Caki2 (cell line): ENCODE measurements at regions not wholly inside any gene's neighbourhood (a gene's known extent, or its start where the extent isn't known, plus 50 kb on each side); places are given as distances from the start of the nearest gene placed in this dataset.
"Not testable (repeated sequence)": the region's sequence is repeated elsewhere in the genome, so short reads cannot be mapped to it uniquely, and the experiment has no call there.

Experiments used
- DNase-seq: peaks from one replicate; pipeline ENCODE4 v3.0.0-alpha.2; 2015; ENCODE audit warnings: low read depth
- in situ Hi-C: cut with HindIII; loops from 2 replicates; pipeline ENCODE4 v1.10.0; 2016; ENCODE audit warnings: low sequenced_read_pairs, low pct_unique_long_range_greater_than_20kb, mixed read lengths

DNA sequence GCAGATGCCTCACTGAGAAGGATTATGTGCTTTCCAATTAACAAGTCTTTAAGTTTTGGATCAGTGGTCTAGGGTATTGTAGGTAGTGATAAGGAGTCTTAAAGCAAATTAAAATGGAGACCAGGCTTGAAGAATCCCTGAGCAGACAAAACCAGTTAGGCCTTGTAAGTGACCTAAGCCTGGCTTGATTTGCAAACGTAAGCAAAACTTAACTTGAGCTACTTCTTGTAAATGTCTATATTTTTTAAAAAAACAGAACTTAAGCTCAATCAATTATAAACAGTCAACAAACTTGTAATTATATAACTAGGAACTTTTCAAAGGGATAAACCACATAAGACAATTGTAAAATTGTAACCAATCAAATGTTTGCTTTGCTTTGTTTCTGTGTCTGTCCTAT is 72.7 kb upstream of the NALF2 start:
- no peak for DNase-seq
- in situ Hi-C loops, result no loop called here

DNA sequence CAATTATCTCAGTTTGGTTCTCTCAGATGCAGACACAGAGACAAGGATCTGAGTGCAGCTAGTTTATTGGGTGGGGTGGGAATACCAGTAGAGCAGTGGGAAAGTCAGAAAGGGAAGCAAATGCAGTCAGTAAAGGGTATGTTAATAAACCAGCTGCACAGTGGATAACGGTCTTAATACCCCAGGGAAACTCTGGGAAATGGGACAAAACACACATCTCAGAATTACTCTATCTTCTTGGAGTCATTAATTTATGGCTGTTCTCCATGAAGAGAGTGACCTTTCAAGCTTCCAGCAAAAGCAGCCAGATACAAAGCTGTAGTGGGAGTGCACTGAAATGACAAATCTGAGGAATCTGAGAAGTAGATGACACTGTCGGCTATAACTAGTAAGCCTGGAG is 73.3 kb upstream of the NALF2 start:
- in situ Hi-C loops, result no loop called here
- no peak for DNase-seq

DNA sequence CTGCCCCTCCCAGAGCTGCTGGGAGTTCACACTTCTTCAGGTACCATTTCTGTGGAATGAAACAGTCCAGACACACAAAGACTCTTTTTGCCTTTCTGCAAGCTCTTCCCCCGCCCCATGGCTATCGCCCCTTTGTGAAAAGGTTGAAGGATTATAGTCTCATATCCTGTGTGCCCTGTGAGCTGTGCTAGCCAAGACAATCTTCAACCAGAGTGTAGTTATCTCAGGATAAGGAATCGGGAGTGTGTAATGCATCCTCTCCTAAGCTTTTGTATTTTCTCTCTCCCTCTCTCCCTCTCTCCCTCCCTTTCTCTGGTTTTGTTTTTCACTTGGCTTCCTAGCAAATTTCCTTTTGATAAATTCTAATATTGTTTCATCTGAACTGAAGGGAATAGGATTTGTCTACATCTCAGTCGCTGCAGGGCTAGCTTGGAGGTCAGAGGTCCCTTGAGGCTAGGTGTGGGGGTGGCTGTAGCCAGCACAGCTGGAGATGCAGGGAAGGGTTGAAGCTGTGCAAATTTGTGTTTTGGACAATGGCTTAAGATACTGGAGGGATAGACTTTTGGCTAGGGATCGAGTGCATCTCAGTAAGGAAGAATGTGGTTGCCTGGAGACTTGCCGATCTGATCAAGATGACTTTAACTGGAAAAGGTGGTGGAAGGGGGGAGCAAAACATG is 74.6 kb upstream of the NALF2 start:
- in situ Hi-C loops, result no loop called here
- no peak for DNase-seq

DNA sequence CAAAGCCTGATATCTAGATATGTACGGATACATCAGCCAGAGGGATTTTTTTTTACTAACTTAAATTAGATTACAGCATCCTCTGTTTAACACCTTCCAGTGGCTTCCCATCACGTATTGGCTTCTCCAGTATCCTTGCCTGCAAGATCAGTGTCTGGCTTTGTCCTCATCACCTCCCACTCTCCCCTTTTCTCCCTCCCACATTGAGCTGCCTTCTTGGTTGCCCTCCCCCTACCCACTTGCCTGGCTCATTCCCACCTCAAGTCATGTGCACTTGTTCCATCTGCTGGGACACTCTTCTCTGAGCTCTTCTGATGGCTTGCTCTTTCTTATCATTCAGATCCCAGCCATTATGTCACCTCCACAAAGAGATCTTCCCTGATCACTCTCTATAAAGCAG is 75.9 kb upstream of the NALF2 start:
- in situ Hi-C loops, result no loop called here
- DNase-seq, result no peak

DNA sequence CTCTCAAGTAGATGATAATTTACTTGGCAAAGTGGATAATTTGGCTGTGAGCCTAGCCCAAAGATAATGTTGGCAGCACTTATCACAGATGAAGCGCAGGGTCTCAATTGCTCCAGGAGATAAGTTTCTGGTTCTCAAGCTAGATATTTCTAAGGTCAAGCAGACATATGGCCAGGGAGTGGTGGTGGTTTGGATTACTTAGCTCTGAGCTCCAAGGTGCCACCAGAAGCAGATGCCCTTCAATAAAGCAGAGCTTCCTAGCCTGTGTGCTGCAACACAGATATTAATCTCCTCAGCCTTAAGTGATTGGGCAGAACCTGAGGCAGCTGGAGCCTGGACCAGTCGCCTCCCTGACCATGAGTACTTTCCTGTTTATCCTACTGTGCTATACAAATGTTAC is 79.2 kb upstream of the NALF2 start:
- in situ Hi-C loops, result no loop called here
- DNase-seq, result no peak

DNA sequence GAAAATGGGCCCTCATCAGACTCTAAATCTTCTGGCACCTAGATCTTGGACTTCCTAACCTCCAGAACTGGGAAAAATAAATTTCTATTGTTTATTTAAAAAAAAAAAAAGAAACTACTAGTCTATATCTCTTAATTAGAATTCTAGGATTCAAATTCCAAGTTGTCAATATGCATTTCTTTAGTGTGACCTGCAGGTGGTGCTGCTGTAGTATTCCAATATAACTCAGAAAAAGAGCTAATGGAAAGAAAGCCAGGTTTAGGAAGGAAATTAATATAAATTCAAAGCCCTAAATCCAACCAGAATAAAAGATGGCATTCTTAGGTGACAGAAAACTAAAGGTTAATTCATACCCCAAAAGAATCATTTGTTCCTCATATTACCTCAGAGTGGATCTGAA is 80.0 kb upstream of the NALF2 start:
- DNase-seq, result no peak

DNA sequence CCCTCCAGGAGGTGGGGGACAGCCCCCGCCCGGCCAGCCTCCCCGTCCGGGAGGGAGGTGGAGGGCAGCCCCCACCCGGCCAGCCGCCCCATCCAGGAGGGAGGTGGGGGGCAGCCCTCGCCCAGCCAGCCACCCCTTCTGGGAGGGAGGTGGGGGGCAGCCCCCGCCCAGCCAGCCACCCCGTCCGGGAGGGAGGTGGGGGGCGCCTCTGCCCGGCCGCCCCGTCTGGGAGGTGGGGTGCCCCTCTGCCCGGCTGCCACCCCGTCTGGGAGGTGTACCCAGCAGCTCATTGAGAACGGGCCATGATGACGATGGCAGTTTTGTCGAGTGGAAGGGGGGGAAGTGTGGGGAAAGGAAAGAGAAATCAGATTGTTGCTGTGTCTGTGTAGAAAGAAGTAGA is 81.9 kb upstream of the NALF2 start:
- DNase-seq, in situ Hi-C loops: not testable (repeated sequence)

More for the DNA sequence above, 80.0 kb upstream of the NALF2 start:
- in situ Hi-C loops, result no loop called here

DNA sequence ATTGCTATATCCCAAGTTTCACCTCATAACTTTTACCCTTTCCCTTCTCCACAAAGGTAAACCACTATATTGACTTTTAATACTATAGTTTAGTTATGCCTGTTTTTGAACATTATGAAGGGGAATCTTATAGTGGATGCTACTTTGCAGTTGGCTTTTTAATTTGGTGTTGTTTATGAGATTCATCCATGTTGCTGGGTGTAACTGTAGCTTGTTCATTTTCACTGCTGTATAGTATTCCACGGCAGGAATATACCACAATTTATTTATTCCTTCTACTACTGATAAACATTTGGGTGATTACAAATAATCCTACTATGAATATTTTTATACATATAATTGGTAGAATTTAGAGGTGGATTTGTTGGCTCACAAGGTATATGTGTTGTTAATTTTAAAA is 88.4 kb upstream of the NALF2 start:
- in situ Hi-C loops, result no loop called here
- DNase-seq, result no peak

DNA sequence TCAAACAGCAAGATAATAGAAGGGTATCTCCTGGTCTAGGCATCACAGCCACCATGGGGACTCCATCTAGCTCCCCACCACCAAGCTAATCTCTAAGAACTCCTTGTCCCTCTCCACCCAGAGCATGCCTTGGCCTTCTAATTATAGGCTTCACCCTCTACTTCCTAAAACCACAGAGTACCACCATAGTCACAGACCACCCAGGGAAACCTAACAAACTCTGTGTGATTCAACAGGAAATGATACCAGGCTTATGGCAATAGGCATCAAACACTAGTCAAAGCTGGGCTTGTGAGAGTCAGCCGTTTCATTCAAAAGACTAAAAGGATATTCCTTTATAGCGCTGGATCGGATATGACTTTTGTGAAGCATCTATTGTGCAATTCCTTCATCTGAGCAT is 91.5 kb upstream of the NALF2 start:
- no peak for DNase-seq
- in situ Hi-C loops, result no loop called here

DNA sequence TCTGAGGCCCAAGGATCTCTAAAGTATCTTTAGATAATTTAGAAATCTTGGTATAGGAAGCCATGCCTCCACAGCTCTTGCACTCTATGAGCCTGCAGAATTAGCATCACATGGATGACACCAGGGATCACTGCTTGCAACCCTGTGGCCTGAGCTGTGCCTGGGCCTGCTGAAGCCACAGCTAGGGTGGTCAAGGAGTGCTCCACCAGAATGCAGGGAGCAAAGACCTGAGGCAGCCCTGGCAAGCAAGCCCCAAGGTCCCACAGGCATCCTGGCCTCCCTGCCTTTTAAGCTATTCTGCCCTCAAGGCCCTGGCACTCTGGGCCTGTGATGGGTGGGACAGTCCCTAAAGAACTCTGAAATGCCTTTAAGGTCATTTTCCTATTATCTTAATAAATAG is 105.2 kb upstream of the NALF2 start:
- no peak for DNase-seq
- in situ Hi-C loops, result no loop called here

DNA sequence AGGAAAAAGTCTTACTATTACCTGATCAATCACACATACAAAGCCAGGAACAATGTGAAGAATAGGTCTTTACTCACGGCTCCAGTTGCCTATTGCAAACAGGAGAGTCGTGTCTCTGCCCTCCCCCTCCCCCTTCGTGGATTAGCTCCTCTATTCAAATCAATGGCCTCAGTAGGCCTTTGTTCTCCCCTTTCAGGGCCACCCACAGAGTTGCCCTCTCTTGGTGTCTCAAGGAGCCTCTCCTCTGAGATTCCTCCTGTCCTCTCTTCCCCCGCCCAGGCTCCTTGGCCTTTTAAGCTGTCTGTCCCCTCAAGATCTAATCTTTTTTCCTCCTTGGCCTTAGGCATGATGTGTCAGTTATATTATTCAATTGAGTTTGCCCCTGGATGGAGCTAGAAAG is 107.2 kb upstream of the NALF2 start:
- in situ Hi-C loops, result no loop called here
- DNase-seq, result no peak

DNA sequence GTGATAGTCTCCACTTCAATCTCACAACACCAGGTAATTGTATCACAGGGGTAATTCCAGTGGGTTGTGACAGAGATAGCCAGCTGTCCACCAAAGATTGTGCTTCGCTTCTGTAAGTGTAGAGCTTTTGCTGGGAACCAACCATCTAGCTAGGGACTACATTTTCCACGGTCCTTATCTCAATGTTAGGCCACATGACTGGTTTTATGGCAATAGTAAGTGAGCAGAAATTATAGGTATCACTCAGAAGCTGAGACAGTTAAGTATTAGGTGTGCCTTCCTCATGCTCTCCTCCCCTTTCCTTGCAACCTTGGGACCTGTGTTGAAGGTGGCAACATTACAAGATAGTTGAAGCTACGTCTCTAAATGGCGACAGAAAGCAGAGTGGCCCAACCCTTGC is 108.8 kb upstream of the NALF2 start:
- no peak for DNase-seq
- in situ Hi-C loops, result no loop called here

DNA sequence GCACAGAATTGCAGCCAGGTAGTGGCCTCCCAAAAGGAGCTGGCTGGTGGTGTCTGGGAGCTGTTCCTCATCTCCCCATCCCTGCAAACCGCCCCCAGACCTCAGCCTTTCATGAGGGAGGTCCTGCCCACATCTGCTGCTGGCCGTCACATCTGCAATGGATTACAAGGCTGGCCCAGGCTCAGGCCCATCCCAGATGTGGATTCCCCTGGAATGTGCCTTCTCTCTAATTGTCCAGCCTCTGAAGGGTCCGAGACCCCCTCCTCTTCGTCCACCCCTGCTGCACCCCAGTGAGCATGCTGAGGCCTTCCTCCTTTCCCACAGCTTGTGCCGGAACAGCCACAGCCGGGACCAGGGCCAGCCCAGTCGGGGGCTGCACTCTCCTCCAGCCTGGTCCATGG is 115.0 kb upstream of the NALF2 start:
- DNase-seq, result no peak
- in situ Hi-C loops, result no loop called here

DNA sequence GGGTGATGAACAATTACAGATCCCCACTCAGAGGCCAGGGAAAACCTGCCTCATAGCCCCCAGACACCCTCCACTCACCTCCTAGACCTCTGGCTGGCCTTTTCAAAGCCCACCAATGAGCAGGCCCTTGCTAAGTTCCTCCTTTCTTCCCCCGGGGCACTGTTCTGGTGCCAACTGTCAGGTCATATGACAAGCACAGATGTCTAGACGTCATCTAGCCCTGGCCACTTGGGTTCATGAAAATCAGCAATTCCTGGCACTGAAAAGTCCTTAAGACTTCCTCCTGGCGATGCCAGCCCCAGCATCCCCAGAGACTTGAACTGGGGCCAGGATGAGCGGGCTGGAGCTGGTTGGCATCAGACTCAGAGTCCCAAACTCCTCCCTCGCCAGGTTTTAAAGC is 115.6 kb upstream of the NALF2 start:
- in situ Hi-C loops, result no loop called here

DNA sequence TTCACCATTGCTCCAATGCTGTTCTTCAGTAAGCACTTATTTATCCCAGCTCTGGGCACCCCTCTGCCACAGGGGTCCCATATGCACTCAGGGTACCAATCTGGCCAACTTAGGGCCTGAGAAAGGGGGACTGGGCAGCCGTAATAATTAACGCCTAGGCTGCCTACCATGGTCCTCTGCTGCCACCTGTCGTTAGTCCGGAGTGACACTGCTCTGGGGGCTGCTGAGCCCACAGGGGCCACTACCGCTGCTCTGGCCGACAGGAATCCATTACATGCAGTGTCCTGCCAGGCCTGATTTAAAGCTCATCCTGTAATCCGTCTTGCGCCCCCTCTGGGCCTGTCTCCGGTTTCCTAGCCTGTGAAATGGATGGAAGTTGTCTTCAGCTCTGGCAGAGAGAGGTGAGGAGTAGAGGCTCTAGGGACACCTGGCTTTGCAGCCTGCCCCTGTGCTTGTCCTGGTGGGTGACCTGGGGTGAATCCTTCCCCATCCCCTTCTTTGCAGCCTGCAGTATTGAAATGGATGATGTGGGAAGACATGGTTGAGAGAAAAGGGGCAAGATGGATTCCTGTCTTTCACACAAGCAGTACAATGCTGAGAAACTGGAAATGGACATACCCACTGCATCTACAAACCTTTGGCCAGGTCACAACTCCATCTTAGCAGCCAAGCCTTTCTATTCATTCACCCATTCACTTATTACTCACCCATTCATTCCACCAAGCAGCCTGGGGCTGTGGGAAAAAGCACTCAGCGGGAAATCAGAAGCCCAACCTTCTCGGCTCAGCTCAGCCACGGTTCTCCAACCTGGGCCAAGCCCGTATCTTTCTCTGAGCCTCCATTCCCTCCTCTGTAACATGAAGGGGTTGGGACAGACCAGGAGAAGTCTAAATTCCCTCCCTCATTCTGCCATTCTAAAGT is 116.3 kb upstream of the NALF2 start:
- in situ Hi-C loops, result no loop called here
- peak; percentile 10 for DNase-seq

More for the DNA sequence above, 115.6 kb upstream of the NALF2 start:
- DNase-seq, result no peak

DNA sequence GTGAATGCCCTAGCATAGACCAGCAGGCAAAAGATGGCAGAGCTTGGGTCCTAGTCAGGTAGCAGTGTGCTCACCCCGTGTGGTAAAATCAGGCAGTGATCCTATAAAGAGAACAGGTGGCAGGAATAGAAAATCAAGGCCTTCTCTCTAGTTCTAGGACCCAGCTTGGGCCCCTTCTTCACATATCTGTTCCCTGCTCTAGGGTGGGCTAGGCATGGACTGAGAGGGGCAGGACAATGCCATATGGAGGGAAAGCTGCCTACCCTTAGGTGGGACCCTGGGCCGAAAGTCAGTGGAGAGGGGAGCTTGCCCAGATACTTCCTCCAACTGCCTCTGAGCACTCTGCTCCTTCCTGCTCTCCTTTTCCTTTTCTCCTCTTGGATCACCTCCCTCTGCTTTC is 117.4 kb upstream of the NALF2 start:
- no peak for DNase-seq
- in situ Hi-C loops, result no loop called here

DNA sequence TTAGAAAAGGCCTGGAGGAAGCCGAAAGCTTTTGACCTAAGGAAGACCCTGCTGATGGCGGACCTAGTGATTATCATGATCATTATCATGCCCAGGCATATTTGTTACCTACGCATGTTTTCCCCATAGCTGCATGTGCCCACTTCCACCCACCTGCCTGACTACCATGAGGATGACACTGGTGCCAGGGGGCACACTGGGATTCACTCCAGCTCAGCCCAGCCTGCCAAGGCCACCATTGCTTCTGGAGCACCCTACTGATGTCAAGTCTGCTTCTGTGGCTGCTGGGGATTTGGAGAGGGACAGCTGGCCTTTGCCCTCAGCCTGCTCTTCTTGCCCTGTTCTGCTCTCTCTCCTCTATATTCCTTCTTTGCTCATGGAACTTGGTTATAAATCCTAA is 124.7 kb upstream of the NALF2 start:
- in situ Hi-C loops, result no loop called here
- no peak for DNase-seq

DNA sequence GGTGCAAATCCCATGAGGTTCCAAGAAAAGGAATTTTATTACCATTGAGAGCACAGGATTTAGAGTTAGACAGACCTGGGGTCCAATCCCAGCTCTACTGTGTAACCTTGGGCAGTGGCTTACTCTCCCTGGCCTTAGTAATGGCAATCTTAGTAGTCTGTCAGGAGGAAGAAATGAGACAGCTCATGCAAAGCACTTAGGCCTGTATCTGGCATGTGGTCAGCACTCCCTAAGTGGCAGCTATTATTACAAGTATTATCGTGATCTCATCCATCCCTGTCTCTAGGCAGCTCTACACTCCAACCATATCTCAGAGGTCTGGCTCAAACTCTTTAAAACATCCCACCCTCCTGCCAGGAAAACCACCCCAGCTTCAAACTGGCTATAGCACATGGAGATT is 129.6 kb upstream of the NALF2 start:
- in situ Hi-C loops, result no loop called here
- no peak for DNase-seq

DNA sequence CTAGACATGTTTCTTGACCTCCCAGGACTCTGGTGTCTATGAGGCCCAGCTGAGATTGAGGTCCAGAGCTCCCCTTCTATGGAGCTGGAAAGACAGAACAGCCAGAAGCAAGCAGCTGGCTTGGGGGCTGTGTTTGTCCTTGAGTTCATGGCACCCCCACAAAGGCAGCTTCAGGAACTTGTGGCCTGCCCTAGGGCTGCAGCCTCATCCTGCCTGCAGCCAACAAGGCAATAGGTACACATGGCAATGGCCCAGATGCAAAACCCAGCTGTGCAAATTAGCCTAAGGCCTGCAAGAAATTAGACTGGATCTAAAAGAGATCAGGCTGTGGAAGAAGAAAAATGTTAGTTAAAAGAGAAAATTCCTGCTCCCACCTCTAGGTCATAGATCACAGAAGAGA is 131.7 kb upstream of the NALF2 start:
- in situ Hi-C loops, result no loop called here
- DNase-seq, result no peak

DNA sequence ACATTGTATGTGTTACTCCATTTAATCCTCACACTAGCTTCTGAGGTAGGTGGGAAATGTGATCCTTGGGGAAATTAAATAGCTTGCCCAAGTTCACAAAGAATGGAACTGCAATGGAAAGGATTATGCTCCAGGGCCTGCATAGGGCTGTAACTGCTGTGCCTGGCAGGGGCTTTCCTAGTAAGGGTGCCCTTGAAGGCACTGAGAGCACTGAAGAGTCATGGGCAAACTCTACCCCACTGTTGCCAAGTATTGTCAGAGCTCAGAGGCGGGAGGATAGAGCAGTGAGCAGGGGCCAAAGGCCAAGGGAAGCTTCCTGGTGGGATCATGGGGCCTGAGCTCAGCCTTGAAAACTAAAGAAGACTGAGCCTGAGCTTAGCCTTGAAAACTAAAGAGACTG is 133.0 kb upstream of the NALF2 start:
- in situ Hi-C loops, result no loop called here
- no peak for DNase-seq
